ENCODE measurements at regions not wholly inside any gene's neighbourhood (a gene's known extent, or its start where the extent isn't known, plus 50 kb on each side); places are given as distances from the start of the nearest gene placed in this dataset.

DNA sequence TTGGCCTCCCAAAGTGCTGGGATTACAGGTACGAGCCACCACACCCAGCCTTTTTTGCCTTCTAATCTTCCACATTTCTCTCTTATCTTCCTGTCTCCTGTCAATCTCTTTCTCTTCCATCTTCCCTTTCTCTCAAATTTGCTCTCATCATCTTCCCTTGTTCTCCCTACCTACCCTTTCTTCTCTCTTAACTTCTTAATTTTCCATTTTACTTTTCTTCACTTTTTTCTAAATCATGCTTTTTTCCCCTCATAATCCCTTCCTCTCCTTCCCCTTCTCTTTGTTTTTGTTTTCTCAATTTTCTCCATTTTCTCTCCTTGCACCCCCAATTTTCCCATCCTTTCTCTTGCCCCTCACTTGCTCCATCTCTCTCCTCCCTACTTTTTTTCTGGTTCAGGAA lies 545.7 kb downstream of the OMA1 start:
- no peak for DNase-seq (ENCODE audit: low read depth)
- TF ChIP-seq, protein P1, sequence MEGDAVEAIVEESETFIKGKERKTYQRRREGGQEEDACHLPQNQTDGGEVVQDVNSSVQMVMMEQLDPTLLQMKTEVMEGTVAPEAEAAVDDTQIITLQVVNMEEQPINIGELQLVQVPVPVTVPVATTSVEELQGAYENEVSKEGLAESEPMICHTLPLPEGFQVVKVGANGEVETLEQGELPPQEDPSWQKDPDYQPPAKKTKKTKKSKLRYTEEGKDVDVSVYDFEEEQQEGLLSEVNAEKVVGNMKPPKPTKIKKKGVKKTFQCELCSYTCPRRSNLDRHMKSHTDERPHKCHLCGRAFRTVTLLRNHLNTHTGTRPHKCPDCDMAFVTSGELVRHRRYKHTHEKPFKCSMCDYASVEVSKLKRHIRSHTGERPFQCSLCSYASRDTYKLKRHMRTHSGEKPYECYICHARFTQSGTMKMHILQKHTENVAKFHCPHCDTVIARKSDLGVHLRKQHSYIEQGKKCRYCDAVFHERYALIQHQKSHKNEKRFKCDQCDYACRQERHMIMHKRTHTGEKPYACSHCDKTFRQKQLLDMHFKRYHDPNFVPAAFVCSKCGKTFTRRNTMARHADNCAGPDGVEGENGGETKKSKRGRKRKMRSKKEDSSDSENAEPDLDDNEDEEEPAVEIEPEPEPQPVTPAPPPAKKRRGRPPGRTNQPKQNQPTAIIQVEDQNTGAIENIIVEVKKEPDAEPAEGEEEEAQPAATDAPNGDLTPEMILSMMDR (IDR thresholded peaks at IDR 0.05; ENCODE audit: insufficient read depth, low read depth, low read length, missing control alignments) = no peak
- H3K4me3 ChIP-seq (ENCODE audit: low read depth, low read length) = no peak overlapping the region

DNA sequence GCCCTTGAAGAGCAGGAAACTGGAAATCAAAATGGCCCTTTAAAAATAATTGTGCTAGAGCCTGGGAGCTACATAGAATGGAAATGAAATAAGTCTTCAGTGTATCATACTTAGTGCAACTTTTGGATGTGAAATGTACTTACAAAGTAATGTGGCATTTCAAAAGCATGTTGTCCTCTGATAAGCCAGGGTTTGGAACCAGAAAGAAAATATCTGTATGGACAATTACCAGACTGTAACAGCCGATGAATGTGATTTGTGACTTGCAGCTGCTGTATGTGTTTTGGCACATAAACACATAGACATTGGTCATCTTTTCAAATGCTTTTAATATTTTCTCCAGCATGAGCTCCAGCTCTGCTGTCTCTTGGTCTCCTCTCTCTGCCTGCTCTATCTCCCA lies 546.4 kb downstream of the OMA1 start:
- no peak overlapping the region for H3K4me3 ChIP-seq (ENCODE audit: low read depth, low read length)
- no peak for DNase-seq (ENCODE audit: low read depth)
- TF ChIP-seq, protein P1 (IDR thresholded peaks at IDR 0.05; ENCODE audit: insufficient read depth, low read depth, low read length, missing control alignments) = no peak

DNA sequence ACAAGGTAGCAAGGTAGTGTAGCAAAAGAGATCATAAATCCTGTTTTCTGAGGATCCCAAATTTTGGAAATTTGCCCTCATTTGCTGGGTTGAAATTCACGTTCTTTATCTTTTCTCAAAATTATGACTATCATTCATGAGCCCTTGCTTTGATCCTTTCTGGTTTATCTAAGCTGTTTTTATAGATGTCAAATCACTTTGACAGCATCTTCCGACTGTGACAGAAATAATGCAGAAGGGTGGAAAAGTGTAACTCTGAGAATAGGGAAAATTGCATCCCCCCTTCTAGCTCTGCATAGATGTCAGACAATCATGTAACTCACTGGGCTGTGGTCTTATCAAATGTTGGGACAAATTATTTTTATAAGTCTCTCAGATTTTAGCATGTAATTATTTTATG lies 550.1 kb downstream of the OMA1 start:
- no peak for DNase-seq (ENCODE audit: low read depth)
- H3K4me3 ChIP-seq (ENCODE audit: low read depth, low read length) = no peak overlapping the region
- TF ChIP-seq, protein P1 (IDR thresholded peaks at IDR 0.05; ENCODE audit: insufficient read depth, low read depth, low read length, missing control alignments) = no peak

DNA sequence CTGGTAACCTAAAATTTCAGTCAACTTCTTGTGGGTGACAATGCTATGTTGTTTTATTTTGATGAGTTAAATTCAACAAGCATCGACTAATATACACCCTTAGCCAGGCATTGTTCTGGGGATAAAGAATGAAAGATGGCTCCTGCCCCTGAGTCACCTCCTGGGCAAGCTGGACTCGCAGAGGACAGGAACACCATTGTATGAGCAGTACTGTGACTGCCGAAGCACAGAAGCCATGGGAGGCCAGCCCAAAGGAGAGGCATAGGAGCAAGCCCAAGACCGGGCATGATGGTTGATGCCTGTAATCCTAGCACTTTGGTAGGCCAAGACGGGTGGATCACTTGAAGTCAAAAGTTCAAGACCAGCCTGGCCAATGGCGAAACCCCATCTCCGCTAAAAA lies 555.2 kb downstream of the OMA1 start:
- no peak overlapping the region for H3K4me3 ChIP-seq (ENCODE audit: low read depth, low read length)
- TF ChIP-seq, protein P1 (IDR thresholded peaks at IDR 0.05; ENCODE audit: insufficient read depth, low read depth, low read length, missing control alignments) = no peak
- DNase-seq (ENCODE audit: low read depth) = no peak

DNA sequence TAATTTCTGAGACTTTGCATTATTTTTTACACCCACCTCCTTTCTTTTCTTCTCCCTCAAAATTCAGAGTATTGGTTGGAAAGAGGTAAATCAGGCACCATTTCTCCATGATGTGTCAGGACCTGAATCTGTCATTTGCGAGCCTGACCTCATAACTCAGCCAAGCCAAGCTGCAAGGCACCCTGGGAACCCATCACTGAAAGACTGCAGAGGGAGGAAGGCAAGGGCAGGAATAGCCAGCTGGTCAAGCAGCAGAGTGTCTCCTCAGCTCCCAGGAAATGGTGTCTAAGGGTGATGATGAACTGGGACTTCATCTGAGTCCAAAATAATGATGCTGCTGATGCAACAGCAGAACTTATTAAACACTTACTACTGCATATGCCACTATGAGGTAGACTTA lies 556.6 kb downstream of the OMA1 start:
- H3K4me3 ChIP-seq (ENCODE audit: low read depth, low read length) = no peak overlapping the region
- TF ChIP-seq, protein P1 (IDR thresholded peaks at IDR 0.05; ENCODE audit: insufficient read depth, low read depth, low read length, missing control alignments) = no peak

DNA sequence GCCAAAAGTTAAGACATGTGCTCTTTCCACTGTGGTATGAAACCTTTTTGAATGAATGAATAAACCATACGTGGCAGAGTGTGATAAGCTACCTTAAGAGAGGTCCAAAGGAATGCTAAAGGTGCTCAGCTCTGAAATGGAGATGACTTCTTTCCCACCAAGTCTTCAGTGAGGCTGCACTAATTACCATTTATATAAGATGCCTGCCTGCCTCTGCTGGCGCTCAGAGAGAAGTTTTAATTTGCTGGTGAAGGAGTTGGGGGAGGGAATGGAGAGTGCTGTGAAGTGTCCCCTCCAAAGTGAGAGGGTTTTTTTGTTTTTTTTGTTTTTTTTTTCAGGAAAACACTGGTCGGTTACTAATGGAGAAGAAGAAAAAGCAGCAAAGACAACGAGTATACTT lies 559.0 kb downstream of the OMA1 start:
- no peak overlapping the region for H3K4me3 ChIP-seq (ENCODE audit: low read depth, low read length)
- TF ChIP-seq, protein P1 (IDR thresholded peaks at IDR 0.05; ENCODE audit: insufficient read depth, low read depth, low read length, missing control alignments) = no peak
- DNase-seq (ENCODE audit: low read depth) = no peak

More for the DNA sequence above, 556.6 kb downstream of the OMA1 start:
- no peak for DNase-seq (ENCODE audit: low read depth)

DNA sequence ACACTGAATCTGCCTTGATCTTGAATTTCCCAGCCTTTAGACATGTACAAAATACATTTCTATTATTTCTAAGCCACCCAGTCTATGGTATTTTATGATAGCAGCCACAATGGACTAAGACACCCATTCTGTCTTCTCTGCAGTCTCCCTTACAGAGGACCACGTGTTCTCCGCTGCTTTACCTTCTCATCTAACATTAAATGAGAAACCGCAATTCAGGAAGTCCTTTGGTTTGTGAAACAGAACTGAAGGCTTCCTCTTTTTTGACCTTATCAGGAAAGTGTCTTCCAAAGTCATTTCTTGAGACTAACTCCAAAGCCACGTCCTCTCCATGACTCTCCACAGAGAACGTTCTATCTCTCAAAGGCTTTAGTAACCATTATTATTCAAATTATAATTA lies 560.1 kb downstream of the OMA1 start:
- TF ChIP-seq, protein P1 (IDR thresholded peaks at IDR 0.05; ENCODE audit: insufficient read depth, low read depth, low read length, missing control alignments) = no peak
- DNase-seq (ENCODE audit: low read depth) = peak; percentile 8
- no peak overlapping the region for H3K4me3 ChIP-seq (ENCODE audit: low read depth, low read length)
